GM21619 (cell line): ENCODE measurements at regions not wholly inside any gene's neighbourhood (a gene's known extent, or its start where the extent isn't known, plus 50 kb on each side); places are given as distances from the start of the nearest gene placed in this dataset.
"Not testable (repeated sequence)": the region's sequence is repeated elsewhere in the genome, so short reads cannot be mapped to it uniquely, and the experiment has no call there.

ENCODE experiments used
- ATAC-seq: cut with Tn5 transposase; IDR thresholded peaks from one replicate; pipeline ENCODE4 v1.9.1; 2021; ENCODE audit not compliant: unreplicated experiment

DNA sequence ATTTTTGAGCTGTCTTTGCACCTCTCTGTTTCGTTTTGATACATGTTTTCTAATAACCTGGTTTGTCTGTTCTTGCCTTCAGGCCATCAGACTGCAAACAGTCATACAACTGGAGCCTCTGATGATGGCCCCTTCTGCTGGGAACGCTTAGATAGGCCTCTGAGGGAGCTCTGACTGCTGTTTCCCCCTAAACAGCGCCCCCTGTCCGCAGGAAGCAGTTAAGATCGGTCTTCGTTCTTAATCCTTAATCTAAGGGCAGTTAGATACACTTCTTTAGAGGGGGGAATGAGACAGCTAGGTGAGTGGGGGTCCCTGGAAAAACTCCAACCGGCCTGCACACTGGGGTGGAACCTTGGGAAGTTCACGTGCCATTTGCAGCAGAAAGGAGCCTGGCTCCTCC is 1338.8 kb upstream of the SEL1L start:
- ATAC-seq, result no peak

DNA sequence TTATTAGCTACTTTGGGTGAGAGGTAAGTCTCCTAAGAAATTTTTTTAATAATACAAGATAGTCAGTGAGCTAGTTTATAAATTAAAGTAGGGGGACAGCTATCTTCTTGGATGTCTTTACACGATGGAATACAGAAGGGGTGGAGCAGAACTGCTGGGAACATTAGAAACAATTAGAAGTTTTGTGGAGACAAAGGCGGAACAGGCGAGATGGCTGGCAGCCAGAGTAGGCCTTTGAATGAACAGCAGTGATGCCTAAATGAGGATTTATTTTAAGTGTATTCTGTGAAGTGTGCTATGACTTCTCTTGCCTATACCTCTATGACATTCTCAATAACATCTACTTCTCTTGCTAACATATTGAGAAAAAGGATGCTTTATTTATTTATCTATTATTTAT is 1345.3 kb upstream of the SEL1L start:
- ATAC-seq, result no peak

DNA sequence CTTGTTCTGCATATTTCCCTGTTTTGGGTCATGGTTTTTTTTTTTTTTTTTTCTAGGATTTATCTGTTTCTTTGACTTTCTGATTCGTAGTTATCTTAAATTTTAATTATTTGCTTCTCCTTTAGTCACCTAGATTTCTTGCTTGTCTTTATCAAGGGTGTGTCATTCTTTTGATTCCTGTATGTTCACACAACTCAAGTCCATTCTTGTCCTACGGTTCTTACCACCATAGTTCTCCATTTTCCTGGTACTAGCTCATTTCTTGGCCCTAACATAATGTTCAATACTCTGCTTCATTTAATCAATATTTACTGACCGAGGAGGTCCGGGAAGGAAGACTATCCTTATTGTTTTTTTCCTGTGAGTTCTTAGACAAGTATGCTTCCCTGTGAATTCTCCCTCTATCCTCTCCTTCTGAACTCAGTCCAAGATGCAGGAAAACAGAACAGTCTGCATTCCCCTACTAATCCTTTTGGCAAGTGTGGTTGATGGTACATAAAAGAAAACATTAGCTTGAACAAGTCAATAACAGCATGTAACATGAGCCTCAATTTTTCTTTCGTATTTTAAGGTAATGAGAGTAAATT is 1346.4 kb upstream of the SEL1L start:
- no peak for ATAC-seq

DNA sequence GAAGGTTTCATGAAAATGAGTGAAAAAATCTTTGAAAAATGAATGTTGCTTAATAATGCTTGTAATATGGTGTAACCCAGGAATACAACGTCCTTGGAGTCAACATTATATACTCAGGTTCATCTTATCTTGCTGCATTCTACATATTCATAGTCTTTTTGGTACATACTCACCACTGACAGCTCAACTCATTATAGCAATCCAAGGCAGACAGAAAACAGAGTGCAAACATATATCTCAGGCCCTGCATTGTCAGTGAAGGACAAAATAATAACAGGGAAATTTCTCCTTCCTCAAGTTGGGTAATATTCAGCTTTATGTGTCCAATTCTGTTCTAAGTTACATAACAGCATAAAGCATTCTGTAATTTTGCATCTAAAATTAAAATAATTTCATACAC is 1353.0 kb upstream of the SEL1L start:
- no peak for ATAC-seq

DNA sequence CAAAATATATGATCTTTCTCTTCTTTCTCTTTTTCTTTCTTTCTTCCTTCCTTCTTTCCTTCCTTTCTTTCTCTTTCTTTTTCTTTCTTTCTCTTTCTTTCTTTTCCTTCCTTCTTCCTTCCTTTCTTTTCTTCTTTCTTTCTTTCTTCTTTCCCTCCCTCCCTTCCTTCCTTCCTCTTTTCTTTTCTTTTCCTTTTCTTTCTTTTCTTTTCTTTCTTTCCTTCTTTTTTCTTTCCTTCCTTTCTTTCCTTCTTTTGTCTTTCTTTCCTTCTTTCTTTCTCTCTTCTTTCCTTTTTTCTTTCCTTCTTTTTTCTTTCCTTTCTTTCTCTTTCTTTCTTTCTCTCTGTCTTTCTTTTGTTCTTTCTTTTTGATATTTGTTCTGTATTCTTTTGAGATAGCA is 1356.0 kb upstream of the SEL1L start:
- no peak for ATAC-seq

DNA sequence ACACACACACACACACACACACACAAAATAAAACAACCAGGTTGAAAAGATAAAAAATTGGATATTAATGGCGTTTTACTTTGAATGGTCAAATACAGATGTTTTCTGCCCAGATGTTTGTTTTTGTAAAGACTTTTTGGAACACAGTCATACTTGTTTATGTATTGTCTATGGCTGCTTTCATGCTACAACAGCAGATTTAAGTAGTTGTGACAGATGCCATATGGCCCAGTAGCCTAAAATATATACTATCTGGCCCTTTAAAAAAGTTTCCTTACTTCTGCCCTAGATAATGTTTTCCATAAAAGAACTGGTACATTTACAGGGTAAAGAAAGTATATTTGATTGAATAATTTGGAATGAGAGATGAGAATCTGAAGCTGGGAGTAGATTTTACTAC is 1362.8 kb upstream of the SEL1L start:
- ATAC-seq, result no peak

DNA sequence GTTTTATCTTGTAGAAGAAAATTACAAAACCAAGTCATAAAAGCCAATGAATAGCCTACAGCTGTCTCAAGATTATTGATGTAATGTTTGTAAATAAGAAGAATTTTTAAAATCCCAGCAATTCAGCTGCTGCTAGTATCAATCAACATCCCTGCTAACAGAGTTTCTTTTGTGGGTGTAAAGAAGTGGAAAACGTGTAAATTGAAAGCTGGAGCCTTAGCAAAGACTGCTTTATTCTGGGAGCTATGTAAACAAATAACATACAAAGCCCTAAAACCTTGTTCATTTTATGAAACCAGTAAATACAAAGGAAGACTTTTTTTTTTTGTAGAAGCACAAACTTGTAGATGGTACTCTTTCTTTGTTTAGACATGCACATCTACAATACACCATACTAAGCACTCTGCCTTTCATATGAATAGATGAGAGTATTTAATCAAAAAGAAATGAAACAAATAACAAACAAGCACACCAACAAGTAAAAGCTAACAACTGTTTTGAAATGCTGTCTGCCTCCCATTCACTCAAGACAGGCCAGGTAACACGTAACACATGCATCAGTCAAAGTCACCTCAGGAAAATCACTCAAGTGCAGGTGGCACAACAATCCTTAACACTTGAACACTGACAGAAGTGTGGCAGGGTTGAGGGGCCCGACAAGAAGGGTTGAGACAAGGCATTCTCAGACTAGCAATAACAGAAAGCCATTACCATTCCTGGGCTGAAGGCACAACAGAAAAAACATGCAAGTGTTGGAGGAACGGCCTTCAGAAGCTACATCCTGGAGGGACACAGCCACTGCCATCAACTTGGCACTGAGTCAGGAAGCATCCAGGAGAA is 1364.0 kb upstream of the SEL1L start:
- no peak for ATAC-seq

DNA sequence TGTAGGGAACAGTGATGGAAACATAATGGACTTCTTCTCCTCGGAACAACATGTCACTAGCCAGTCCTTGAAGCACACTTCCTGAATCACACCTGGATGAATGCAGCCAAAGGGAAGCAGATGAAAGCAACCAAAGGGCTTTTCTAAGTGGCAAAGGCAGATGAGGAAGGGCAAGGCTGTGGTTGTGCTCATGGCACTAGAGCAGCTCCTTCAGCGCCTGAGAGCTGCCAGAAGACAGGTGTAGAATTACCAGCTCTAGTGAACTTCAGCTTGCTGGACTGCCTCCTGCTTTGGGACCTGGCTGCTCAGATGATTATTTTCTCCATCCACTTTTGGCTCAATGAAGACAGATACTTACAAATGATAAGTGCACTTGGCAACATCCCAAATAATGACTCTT is 1372.1 kb upstream of the SEL1L start:
- ATAC-seq, result no peak

DNA sequence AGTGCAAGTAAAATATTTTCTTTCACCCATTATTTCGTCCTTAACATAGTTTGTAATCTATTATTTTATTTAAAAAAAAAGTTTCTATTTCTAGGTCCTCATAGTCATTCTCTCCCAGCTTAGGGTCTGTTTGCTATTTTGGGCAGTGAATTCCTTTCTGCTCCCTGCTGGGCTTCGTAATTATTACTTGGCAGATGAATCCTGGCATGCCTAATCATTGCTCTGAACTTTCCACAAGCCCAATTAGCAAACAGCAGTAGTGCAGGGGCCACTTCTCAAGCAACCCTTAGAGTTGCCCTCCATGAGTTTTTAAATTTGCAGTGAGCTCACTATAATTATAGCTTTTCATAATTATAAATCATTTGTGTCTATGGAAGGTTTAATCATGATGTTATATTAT is 1378.3 kb upstream of the SEL1L start:
- ATAC-seq, result no peak

DNA sequence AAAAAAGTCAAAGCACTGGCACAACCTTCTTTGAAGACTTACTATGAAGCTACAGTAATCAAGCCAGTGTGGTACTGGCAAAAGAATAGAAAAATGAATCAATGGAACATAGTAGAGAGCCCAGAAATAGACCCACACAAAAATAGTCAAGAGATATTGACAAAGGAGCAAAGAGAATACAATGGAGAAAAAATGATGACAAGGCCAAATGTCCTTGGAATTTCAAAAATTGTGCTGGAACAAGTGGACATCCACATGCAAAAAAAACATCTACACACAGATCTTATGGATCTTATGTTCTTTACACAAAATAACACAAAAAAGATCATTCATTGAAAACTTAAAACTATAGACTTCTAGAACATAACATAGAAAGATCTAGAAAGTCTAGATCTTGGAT is 1379.7 kb upstream of the SEL1L start:
- no peak for ATAC-seq

DNA sequence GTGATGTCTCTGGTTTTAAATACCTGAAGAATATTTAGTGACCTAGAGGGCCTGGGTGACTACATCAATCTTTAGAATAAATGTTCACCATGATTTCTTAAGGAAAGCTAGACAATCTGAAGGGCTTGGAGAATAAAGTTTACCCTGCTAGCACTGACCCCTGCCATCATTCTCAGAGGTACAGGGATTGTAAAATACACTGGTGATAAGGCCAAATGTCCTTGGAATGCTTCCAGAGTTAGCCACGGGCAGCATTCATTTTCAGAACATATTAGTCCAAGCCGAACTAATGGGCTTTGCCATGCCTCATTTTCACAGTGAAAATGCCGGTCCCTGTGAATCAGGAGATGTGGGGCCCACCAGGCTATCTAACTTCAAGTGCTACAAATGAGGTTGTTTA is 1381.7 kb upstream of the SEL1L start:
- no peak for ATAC-seq

DNA sequence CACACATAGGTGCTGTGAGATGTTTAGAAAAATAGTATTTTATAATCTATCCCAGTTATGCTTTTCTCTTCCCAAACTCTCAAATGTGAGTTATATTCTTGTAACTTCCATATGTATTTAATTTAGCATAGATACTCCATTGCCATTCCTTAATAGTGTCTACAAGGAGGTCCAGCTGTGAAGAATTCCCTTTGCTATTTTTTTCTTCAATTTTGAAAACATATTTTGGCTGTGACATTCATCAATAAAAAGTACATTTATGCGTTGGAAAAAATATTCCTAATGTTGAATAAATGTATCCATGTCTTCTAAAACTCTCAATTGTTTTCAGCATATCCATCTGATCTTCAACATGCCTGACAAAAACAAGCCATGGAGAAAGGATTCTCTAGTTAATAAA is 1402.0 kb upstream of the SEL1L start:
- ATAC-seq, result no peak

DNA sequence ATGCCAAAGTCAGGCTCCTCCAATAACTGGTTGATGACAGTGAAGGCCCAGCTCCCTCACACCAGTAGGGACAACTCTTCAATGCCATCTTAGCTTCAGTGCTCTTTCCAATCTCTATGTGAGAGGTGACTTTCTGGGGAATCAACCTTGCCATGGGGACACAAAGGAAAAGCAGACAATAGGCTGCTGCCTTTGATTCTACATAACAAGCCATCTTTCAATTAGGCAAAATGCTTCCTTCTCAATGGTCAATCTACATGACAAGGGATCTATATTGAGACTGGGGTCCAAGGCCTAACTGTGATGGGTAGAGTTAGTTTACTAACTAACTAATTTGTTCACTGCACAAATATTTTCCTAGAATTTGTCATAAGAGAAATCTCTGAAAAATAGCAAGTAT is 1417.5 kb upstream of the SEL1L start:
- ATAC-seq, result no peak

DNA sequence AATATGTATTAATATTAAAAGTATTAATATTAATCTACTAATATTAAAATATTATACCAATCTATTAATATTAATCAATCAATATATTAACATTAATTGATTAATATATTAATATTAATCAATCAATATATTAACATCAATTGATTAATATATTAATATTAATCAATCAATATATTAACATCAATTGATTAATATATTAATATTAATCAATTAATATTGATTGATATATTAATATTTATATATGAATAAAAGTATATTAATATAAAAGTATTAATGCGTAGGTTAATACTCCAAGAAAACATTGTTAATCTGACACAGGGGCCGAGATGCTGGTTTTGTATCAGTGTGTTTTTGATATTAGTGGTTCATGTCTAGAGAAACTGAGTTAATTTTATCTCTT is 1430.1 kb upstream of the SEL1L start:
- ATAC-seq, result no peak

DNA sequence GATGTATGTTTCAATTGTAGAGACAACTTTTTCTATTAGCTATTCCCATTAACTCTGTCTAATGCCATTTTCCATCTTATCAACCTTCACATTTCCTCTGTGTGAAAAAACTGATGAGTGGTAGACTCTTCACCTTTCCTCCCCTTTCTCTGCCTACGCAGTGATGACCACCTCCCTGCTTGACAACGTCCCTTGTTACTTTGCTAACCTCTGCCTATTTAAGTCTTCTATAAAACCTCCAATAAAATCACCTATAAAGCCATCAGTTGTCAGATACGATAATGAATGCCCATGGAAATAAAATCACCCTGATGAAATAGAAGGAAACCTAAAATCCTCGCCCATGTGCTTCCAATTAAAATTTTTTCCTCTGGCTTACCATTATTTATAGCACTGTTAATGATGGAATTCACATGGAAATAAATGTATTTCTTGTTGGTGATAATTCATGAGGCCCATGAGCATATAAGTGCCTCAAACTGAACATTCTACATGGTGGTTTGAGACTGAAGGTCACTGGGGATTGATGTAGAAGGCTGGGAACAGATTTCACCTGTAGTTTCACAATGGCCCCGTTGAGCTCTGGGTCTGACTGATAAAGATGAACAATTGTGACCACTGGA is 1454.0 kb upstream of the SEL1L start:
- ATAC-seq, result no peak

DNA sequence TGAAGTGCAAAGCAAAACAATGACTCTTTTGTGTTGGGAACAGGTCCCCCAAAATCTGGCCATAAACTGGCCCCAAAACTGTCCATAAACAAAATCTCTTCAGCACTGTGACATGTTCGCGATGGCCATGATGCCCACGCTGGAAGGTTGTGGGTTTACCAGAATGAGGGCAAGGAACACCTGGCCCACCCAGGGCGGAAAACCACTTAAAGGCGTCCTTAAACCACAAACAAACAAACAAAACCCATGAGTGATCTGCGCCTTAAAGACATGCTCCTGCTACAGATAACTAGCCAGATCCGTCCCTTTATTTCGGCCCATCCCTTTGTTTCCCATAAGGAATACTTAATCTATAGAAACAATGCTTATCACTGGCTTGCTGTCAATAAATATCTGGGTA is 1460.9 kb upstream of the SEL1L start:
- ATAC-seq, result not testable (repeated sequence)

DNA sequence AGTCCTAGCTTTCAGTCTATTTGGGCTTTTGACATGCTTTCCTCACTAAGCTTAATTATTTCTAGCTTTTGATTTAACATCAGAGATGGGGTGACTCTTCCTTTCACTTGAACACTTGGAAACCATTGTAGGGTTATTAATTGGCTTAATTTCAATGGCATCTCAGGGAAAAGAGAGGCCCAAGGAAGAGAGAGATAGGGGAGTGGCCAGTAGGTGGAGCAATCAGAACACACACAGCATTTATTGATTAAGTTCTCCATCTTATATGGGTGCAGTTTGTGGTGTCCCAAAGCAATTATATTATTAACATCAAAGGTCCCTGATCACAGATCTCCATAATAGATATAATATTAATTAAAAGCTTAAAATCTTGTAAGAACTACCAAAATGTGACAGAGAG is 1466.1 kb upstream of the SEL1L start:
- ATAC-seq, result no peak

DNA sequence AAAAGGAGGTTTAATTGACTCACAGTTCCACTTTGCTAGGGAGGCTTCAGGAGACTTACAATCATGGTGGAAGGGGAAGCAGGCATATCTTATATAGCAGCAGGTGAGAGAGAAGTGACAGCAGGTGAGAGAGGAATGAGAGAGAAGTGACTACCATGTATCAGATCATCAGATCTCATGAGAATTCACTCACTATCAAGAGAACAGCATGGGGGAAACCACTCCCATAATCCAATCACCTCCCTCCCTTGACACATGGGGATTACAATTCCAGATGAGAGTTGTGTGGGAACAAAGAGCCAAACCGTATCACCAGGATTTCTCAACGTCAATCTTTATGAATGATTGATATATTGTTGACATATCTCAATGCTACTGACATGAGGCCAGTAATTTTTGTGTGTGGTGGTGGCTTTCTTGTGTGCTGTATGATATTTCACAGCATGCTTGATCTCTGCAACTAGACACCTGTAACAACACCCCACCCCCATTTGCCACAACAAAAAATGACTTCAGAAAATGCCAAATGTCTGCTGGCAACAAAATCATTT is 1470.9 kb upstream of the SEL1L start:
- ATAC-seq, result no peak

DNA sequence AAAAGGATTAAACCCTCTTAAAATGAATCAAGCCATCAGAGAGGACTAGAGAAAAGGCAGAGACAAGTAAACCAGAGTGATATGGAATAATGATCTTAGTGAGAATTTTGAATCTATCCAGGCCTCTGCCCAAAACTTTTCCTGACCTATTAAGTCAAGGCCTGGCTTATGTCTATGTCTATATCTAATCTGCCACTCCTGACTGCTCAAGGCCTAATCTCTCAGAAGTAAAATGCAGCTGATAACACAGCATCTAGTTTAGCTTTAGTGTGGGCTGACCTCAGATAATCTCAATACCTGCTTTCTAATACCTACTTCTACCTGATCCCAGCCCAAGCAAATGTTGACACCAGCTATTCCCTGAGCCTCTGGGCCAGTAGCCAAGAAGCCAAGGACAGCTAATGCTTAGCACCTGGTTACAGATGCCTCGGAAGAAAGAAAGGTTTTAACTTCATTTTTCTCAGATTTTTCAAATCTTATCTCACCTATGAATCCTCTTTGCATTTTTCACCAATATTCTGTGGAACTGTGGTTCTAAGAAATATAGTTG is 1472.5 kb upstream of the SEL1L start:
- no peak for ATAC-seq

DNA sequence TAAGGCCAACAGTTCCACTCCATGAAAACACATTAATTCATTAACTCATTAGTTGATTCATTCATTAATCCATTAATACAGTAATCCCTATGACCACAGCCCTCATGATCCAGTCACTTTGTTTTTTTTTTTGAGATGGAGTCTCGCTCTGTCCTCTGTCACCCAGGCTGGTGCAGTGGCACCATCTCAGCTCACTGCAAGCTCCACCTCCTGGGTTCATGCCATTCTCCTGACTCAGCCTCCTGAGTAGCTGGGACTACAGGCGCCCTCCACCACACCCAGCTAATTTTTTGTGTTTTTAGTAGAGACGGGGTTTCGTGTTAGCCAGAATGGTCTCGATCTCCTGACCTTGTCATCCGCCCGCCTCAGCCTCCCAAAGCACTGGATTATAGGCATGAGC is 1473.4 kb upstream of the SEL1L start:
- ATAC-seq, result not testable (repeated sequence)

DNA sequence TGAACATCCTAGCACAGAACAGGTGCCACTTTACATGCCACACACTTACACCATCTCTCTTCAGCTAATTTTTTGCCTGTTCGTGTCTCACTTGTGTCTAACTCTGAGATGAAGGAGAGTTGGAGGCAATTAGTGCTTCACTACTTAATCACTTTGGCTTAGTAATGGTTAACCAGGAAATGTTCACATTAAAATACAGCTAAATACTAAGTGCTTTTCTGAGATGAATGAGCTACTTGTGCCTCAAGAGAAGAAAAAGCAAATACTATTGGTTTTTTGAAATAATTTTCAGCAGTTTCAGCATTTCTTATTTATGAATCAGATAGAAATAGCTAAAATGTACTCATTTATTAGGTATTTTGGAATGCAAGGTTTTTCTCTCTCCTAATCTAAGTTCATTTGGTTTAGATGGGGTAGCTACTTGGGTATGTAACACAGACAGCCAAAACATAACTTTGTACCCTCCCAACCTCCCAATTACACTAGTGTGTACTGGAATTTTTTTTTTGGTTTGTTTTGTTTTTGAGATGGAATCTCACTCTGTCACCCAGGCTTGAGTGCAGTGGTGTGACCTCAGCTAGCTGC is 1474.1 kb upstream of the SEL1L start:
- ATAC-seq, result no peak
